Activated CD8-positive, alpha-beta T cell treated with anti-CD3 and anti-CD28 coated beads, Interleukin-2, amount 10 ng/mL, durations not matched to agents 7 days and 5 days (primary cell): ENCODE measurements at regions not wholly inside any gene's neighbourhood (a gene's known extent, or its start where the extent isn't known, plus 50 kb on each side); places are given as distances from the start of the nearest gene placed in this dataset.
A peak's percentile ranks its signal among the peaks of the same experiment; 100 is the strongest.
"Not testable (repeated sequence)": the region's sequence is repeated elsewhere in the genome, so short reads cannot be mapped to it uniquely, and the experiment has no call there.

ENCODE experiments used
- ATAC-seq: fragments of 150-1000 bp; cut with Tn5 transposase; one replicate; pipeline ENCODE4 v1.10.0; 2021; ENCODE audit warnings: moderate library complexity
- CTCF ChIA-PET: fragments of 350-600 bp; sonication (Branson Sonifier 250); formaldehyde crosslinking; loops from one replicate; lab custom pipeline; 2021; ENCODE audit warnings: antibody characterized with exemption; lab: Charles Lee
- POLR2A ChIA-PET: fragments of 350-600 bp; sonication (Branson Sonifier 250); formaldehyde crosslinking; loops from one replicate; lab custom pipeline; 2021; ENCODE audit warnings: antibody characterized with exemption; lab: Charles Lee
- DNase-seq: peaks from one replicate; pipeline ENCODE4 v3.0.0-alpha.2; 2020
- H3K27ac Mint-ChIP-seq: one replicate; pipeline ENCODE4 v1.8.0; 2021; ENCODE audit warnings: mild to moderate bottlenecking, mixed read lengths
- H3K27me3 Mint-ChIP-seq: one replicate; pipeline ENCODE4 v1.8.0; 2021; ENCODE audit warnings: low read depth, mixed read lengths
- H3K36me3 Mint-ChIP-seq: one replicate; pipeline ENCODE4 v1.8.0; 2021; ENCODE audit warnings: low read depth, mixed read lengths
- H3K4me1 Mint-ChIP-seq: one replicate; pipeline ENCODE4 v1.8.0; 2021; ENCODE audit warnings: low read depth, mixed read lengths
- H3K4me3 Mint-ChIP-seq: one replicate; pipeline ENCODE4 v1.8.0; 2021; ENCODE audit warnings: mild to moderate bottlenecking, mixed read lengths
- H3K9me3 Mint-ChIP-seq: one replicate; pipeline ENCODE4 v1.8.0; 2022; ENCODE audit warnings: mixed read lengths; ENCODE audit not compliant: insufficient read depth

- ATAC-seq (no peak), DNase-seq (no peak)
- Mint-ChIP-seq H3K4me3 (no peak overlapping the region), H3K4me1 (peaks cover 36% of the 10 kb centered on the region), H3K27me3 (peaks cover 9% of the 10 kb centered on the region), H3K36me3 (no peaks in the 10 kb centered on the region), H3K9me3 (no peaks in the 10 kb centered on the region), H3K27ac (no peak overlapping the region)
- POLR2A ChIA-PET, result interaction anchor here (1.1 kb wide), 1 partner anchor 78 kb away, joined by 4 read pairs; the partner anchor contains the start of gene ID2
- CTCF ChIA-PET, result interaction anchor here (0.6 to 2.6 kb wide), 2 partner anchors 12 to 1161 kb away, joined by 6 to 7 read pairs; no protein-coding TSS in a partner anchor
Observed at GRCh38 chr2:8604262-8604661, 77.6 kb upstream of the ID2 start.

- ChIA-PET POLR2A (interaction anchor here (1.1 to 1.2 kb wide), 2 partner anchors 76 to 77 kb away, joined by 4 read pairs; partner anchors contain the start of gene ID2), CTCF (interaction anchor here (0.8 to 2.6 kb wide), 2 partner anchors 13 to 498 kb away, joined by 3 to 6 read pairs; no protein-coding TSS in a partner anchor)
Observed at GRCh38 chr2:8605351-8606065, 76.3 kb upstream of the ID2 start.

GRCh38 chr2:8606226-8606625 is 75.6 kb upstream of the ID2 start:
- H3K36me3 Mint-ChIP-seq, result peaks cover 4% of the 10 kb centered on the region
- H3K4me3 Mint-ChIP-seq, result no peak overlapping the region
- no peak for DNase-seq
- ChIA-PET POLR2A (interaction anchor here (1.2 kb wide), 1 partner anchor 76 kb away, joined by 4 read pairs; the partner anchor contains the start of gene ID2), CTCF (interaction anchor here (2.6 kb wide), 1 partner anchor 14 kb away, joined by 6 read pairs; no protein-coding TSS in a partner anchor)
- H3K9me3 Mint-ChIP-seq, result peaks cover 11% of the 10 kb centered on the region
- H3K27me3 Mint-ChIP-seq, result peaks cover 10% of the 10 kb centered on the region
- ATAC-seq, result no peak
- no peak overlapping the region for H3K27ac Mint-ChIP-seq
- H3K4me1 Mint-ChIP-seq, result peaks cover 42% of the 10 kb centered on the region

More at GRCh38 chr2:8605351-8606065, 76.3 kb upstream of the ID2 start:
- no peak for DNase-seq
- Mint-ChIP-seq H3K4me3 (no peak overlapping the region), H3K9me3 (peaks cover 6% of the 10 kb centered on the region), H3K27me3 (peaks cover 12% of the 10 kb centered on the region), H3K27ac (no peak overlapping the region), H3K4me1 (peaks cover 39% of the 10 kb centered on the region), H3K36me3 (peaks cover 3% of the 10 kb centered on the region)
- ATAC-seq, result no peak

- peaks cover 4% of the 10 kb centered on the region for H3K36me3 Mint-ChIP-seq
- peaks cover 46% of the 10 kb centered on the region for H3K4me1 Mint-ChIP-seq
- peaks cover 8% of the 10 kb centered on the region for H3K27me3 Mint-ChIP-seq
- CTCF ChIA-PET, result interaction anchor here (2.6 kb wide), 1 partner anchor 15 kb away, joined by 6 read pairs; no protein-coding TSS in a partner anchor
- POLR2A ChIA-PET, result interaction anchor here (0.6 to 1.2 kb wide), 2 partner anchors 76 to 389 kb away, joined by 3 to 4 read pairs; partner anchors contain the start of gene ID2
- H3K27ac Mint-ChIP-seq, result no peak overlapping the region
- ATAC-seq, result no peak
- H3K9me3 Mint-ChIP-seq, result peaks cover 11% of the 10 kb centered on the region
- DNase-seq, result no peak
- H3K4me3 Mint-ChIP-seq, result no peak overlapping the region
Observed at GRCh38 chr2:8606649-8607550, 75.0 kb upstream of the ID2 start.

DNA sequence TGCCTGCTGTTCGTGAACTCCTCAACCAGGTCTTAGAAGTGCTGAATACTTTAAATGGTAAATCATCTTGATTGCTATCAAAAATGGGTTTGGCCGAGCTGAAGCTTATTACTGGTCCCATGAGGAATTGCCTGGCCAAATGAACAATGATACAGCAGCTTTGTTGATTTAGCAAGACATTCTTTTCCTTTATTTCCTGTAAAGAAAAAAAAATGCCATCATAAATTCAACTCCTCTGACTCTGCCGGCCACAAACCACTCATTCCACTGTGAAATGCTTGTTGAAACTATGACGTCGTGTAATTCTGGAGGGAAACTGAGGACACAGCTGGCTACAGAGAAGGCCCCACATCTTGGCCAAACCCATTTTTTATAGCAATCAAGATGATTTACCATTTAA is 74.2 kb upstream of the ID2 start:
- Mint-ChIP-seq H3K27ac (peak overlapping the region; percentile 69), H3K27me3 (peaks cover 8% of the 10 kb centered on the region), H3K9me3 (peaks cover 11% of the 10 kb centered on the region), H3K36me3 (peaks cover 4% of the 10 kb centered on the region), H3K4me1 (peaks cover 52% of the 10 kb centered on the region), H3K4me3 (no peak overlapping the region)
- DNase-seq, result no peak
- CTCF ChIA-PET, result no interaction called here
- ATAC-seq, result no peak
- POLR2A ChIA-PET, result interaction anchor here (0.6 to 1.3 kb wide), 2 partner anchors 64 to 389 kb away, joined by 3 read pairs; no protein-coding TSS in a partner anchor

GRCh38 chr2:8608411-8608954 is 73.4 kb upstream of the ID2 start:
- Mint-ChIP-seq H3K4me1 (peaks cover 56% of the 10 kb centered on the region), H3K36me3 (peaks cover 4% of the 10 kb centered on the region), H3K27me3 (peaks cover 4% of the 10 kb centered on the region), H3K9me3 (peaks cover 11% of the 10 kb centered on the region), H3K27ac (peak overlapping the region; percentile 80), H3K4me3 (peak overlapping the region; percentile 0)
- peak; percentile 59 for DNase-seq
- ChIA-PET CTCF (interaction anchor here (1.5 kb wide), 1 partner anchor 71 kb away, joined by 4 read pairs; no protein-coding TSS in a partner anchor), POLR2A (interaction anchor here (1.3 to 1.4 kb wide), 2 partner anchors 65 to 73 kb away, joined by 3 to 4 read pairs; partner anchors contain the start of gene ID2)
- ATAC-seq, result peak; percentile 92

DNA sequence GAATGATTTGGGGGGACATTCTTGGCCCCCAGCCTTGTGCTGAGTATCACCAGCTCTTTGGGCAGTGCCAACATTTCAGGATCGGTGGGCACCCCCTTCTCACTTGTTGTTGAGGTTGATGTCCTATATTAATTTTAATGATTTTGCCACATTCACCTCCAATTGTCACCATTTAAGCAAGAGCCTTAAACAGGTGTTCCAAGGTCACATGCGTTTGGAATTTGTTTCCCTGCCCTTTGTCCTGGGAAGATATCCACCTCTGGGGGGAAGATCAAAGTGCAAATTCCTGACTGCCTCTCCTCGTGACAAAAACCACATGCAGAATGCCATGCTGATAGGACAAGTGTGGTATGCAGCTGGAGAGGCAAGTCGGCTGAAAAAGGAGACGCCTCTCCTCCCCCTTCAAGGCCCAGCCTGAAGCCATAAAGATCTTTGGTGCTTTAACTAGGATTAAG is 72.5 kb upstream of the ID2 start:
- DNase-seq (no peak), ATAC-seq (no peak)
- H3K27me3 Mint-ChIP-seq, result peaks cover 4% of the 10 kb centered on the region
- peaks cover 11% of the 10 kb centered on the region for H3K9me3 Mint-ChIP-seq
- ChIA-PET POLR2A (interaction anchor here (1.4 kb wide), 1 partner anchor 72 kb away, joined by 4 read pairs; the partner anchor contains the start of gene ID2), CTCF (interaction anchor here (1.5 kb wide), 1 partner anchor 70 kb away, joined by 4 read pairs; no protein-coding TSS in a partner anchor)
- H3K36me3 Mint-ChIP-seq, result peaks cover 4% of the 10 kb centered on the region
- H3K4me1 Mint-ChIP-seq, result peaks cover 56% of the 10 kb centered on the region
- H3K4me3 Mint-ChIP-seq, result no peak overlapping the region
- peak overlapping the region; percentile 80 for H3K27ac Mint-ChIP-seq

GRCh38 chr2:8610775-8611174 is 71.1 kb upstream of the ID2 start:
- Mint-ChIP-seq H3K4me1 (peaks cover 55% of the 10 kb centered on the region), H3K9me3 (peaks cover 11% of the 10 kb centered on the region)
- H3K36me3 Mint-ChIP-seq, POLR2A ChIA-PET, H3K27ac Mint-ChIP-seq, H3K4me3 Mint-ChIP-seq, H3K27me3 Mint-ChIP-seq, CTCF ChIA-PET, DNase-seq, ATAC-seq: not testable (repeated sequence)

GRCh38 chr2:8611246-8611645 is 70.6 kb upstream of the ID2 start:
- H3K36me3 Mint-ChIP-seq, result peaks cover 4% of the 10 kb centered on the region
- no peak overlapping the region for H3K4me3 Mint-ChIP-seq
- CTCF ChIA-PET, result no interaction called here
- no peak overlapping the region for H3K27ac Mint-ChIP-seq
- ATAC-seq (no peak), DNase-seq (no peak)
- peaks cover 8% of the 10 kb centered on the region for H3K27me3 Mint-ChIP-seq
- POLR2A ChIA-PET, result no interaction called here
- peaks cover 11% of the 10 kb centered on the region for H3K9me3 Mint-ChIP-seq
- H3K4me1 Mint-ChIP-seq, result peaks cover 51% of the 10 kb centered on the region

GRCh38 chr2:8611700-8612099 is 70.2 kb upstream of the ID2 start:
- H3K9me3 Mint-ChIP-seq, result peaks cover 11% of the 10 kb centered on the region
- DNase-seq (no peak), ATAC-seq (no peak)
- H3K4me1 Mint-ChIP-seq, result peaks cover 46% of the 10 kb centered on the region
- POLR2A ChIA-PET, result no interaction called here
- H3K36me3 Mint-ChIP-seq, result peaks cover 4% of the 10 kb centered on the region
- CTCF ChIA-PET, result no interaction called here
- H3K4me3 Mint-ChIP-seq, result no peak overlapping the region
- no peak overlapping the region for H3K27ac Mint-ChIP-seq
- H3K27me3 Mint-ChIP-seq, result peaks cover 8% of the 10 kb centered on the region

DNA sequence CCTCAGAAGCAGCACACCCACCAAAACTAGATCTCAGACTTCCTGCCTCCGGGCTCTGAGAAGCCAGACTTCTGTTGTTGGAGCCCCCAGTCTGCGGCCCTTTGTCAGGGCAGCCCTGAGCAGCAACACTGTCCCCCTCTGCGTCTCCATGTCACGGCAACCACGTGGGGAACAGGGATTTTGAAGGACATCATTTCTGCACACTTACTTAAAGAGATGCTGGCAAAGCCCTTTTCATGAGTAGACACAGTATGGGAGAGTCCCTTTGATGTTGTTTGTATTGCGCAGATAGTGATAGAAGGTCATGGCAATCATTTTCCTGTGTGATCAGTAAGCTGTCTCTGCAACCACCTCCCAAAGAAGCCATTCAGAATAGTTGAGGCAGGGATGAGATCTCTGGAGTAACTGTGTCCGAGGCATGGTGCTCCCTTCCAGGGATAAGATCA is 69.1 kb upstream of the ID2 start:
- ATAC-seq (no peak), DNase-seq (no peak)
- Mint-ChIP-seq H3K36me3 (peaks cover 4% of the 10 kb centered on the region), H3K9me3 (peaks cover 11% of the 10 kb centered on the region), H3K4me3 (no peak overlapping the region), H3K27me3 (peaks cover 8% of the 10 kb centered on the region), H3K4me1 (peaks cover 36% of the 10 kb centered on the region), H3K27ac (no peak overlapping the region)
- CTCF ChIA-PET, result no interaction called here
- POLR2A ChIA-PET, result interaction anchor here (0.7 kb wide), 1 partner anchor 97 kb away, joined by 3 read pairs; no protein-coding TSS in a partner anchor
